PC-3 (cell line): ENCODE measurements at regions not wholly inside any gene's neighbourhood (a gene's known extent, or its start where the extent isn't known, plus 50 kb on each side); places are given as distances from the start of the nearest gene placed in this dataset.
"Not testable (repeated sequence)": the region's sequence is repeated elsewhere in the genome, so short reads cannot be mapped to it uniquely, and the experiment has no call there.

Source experiments
- ATAC-seq: fragments of 200-7000 bp; cut with Tn5 transposase; 2 replicates; pipeline ENCODE4 v1.9.1; 2020; ENCODE audit warnings: mild to moderate bottlenecking, moderate library complexity
- BruUV-seq: library from RNA; stranded (reverse); fragments of 400-500 nt; replicated peaks from 2 replicates; lab custom pipeline; 2021; lab: Mats Ljungman, UMichigan
- CTCF ChIA-PET: fragments of 300-600 bp; sonication (Branson Sonifier 250); formaldehyde crosslinking; loops from one replicate; lab custom pipeline; 2022; ENCODE audit warnings: antibody characterized with exemption; lab: Charles Lee
- POLR2A ChIA-PET: fragments of 300-600 bp; sonication (Branson Sonifier 250); formaldehyde crosslinking; loops from one replicate; lab custom pipeline; 2022; ENCODE audit warnings: antibody characterized with exemption; ENCODE audit not compliant: unreplicated experiment; lab: Charles Lee
- DNase-seq: peaks from one replicate; pipeline ENCODE4 v3.0.0-alpha.2; 2015
- H2AFZ ChIP-seq: fragments of 300-600 bp; sonication (generic); 2 replicates; pipeline ENCODE4 v1.6.0; 2016; ENCODE audit warnings: antibody characterized with exemption, low read length
- H3F3A ChIP-seq: fragments of 300-600 bp; sonication (generic); one replicate; pipeline ENCODE4 v1.6.0; 2017; ENCODE audit warnings: antibody characterized with exemption, low read length, control low read depth, mild to moderate bottlenecking; ENCODE audit not compliant: unreplicated experiment
- H3K27ac ChIP-seq: fragments of 300-600 bp; sonication (generic); 2 replicates; pipeline ENCODE4 v1.5.1; 2016; ENCODE audit warnings: mild to moderate bottlenecking, low read length
- H3K27me3 ChIP-seq: fragments of 300-600 bp; sonication (generic); 2 replicates; pipeline ENCODE4 v1.6.1; 2016; ENCODE audit warnings: low read length, mixed read lengths
- H3K36me3 ChIP-seq: fragments of 300-600 bp; sonication (generic); 2 replicates; pipeline ENCODE4 v1.6.1; 2016; ENCODE audit warnings: low read depth, mixed run types, low read length, mixed read lengths
- H3K4me1 ChIP-seq: fragments of 300-600 bp; sonication (generic); 2 replicates; pipeline ENCODE4 v1.5.1; 2016; ENCODE audit warnings: low read length; ENCODE audit not compliant: insufficient read depth
- H3K4me2 ChIP-seq: fragments of 300-600 bp; sonication (generic); 2 replicates; pipeline ENCODE4 v1.6.0; 2016; ENCODE audit warnings: low read length
- H3K4me3 ChIP-seq: fragments of 300-600 bp; sonication (generic); 2 replicates; pipeline ENCODE4 v1.5.1; 2016; ENCODE audit warnings: mild to moderate bottlenecking, low read length, mixed read lengths
- H3K79me2 ChIP-seq: fragments of 300-600 bp; sonication (generic); 2 replicates; pipeline ENCODE4 v1.6.1; 2017; ENCODE audit warnings: low read length, mixed read lengths
- H3K9ac ChIP-seq: fragments of 300-600 bp; sonication (generic); 2 replicates; pipeline ENCODE4 v1.6.0; 2016; ENCODE audit warnings: mild to moderate bottlenecking, low read length
- H3K9me2 ChIP-seq: fragments of 300-600 bp; sonication (generic); replicated peaks from 2 replicates; pipeline ENCODE4 v1.6.1; 2016; ENCODE audit warnings: mixed run types, low read length, mixed read lengths
- H3K9me3 ChIP-seq: fragments of 300-600 bp; sonication (generic); 2 replicates; pipeline ENCODE4 v1.6.1; 2016; ENCODE audit warnings: low read length, mixed read lengths
- H4K20me1 ChIP-seq: fragments of 300-600 bp; sonication (generic); 2 replicates; pipeline ENCODE4 v1.6.1; 2016; ENCODE audit warnings: low read length, mixed read lengths
- EZH2 ChIP-seq: fragments of 300-600 bp; sonication (generic); IDR thresholded peaks from one replicate; pipeline ENCODE4 v1.6.1; 2017; ENCODE audit warnings: antibody characterized with exemption, mild to moderate bottlenecking, low read length; ENCODE audit not compliant: unreplicated experiment
- EZH2phosphoT487 ChIP-seq: fragments of 300-600 bp; sonication (generic); IDR thresholded peaks from 2 replicates; pipeline ENCODE4 v1.6.1; 2018; ENCODE audit warnings: mild to moderate bottlenecking, antibody characterized with exemption, low read length, borderline replicate concordance
- intact Hi-C: fragments of 100-400 bp; cut with micrococcal nuclease; formaldehyde crosslinking; loops from 2 replicates; pipeline ENCODE4 v1.9.0; 2023
- TF ChIP-seq, protein P1 (sequence below): fragments of 300-600 bp; sonication (generic); conservative IDR thresholded peaks from 2 replicates; pipeline ENCODE4 v1.5.1; 2017; ENCODE audit warnings: antibody characterized with exemption, low read depth, mild to moderate bottlenecking, low read length

GRCh38 chr1:91098299-91098906 is 76.6 kb upstream of the ZNF644 start:
- no peaks in the 10 kb centered on the region for H3F3A ChIP-seq
- no peak for ATAC-seq
- H3K27ac ChIP-seq: no peak overlapping the region
- no peak overlapping the region for H3K4me3 ChIP-seq
- no peaks in the 10 kb centered on the region for H3K9me2 ChIP-seq
- no peaks in the 10 kb centered on the region for H4K20me1 ChIP-seq
- BruUV-seq: no TSS peak
- H3K9me3 ChIP-seq: no peaks in the 10 kb centered on the region
- CTCF ChIA-PET: no interaction called here
- POLR2A ChIA-PET: no interaction called here
- no peak overlapping the region for H3K4me2 ChIP-seq
- H3K4me1 ChIP-seq: peaks cover 9% of the 10 kb centered on the region; the same call in 1 of the 2 replicates
- H3K79me2 ChIP-seq: no peaks in the 10 kb centered on the region
- DNase-seq: peak; percentile 25
- no peak overlapping the region for H2AFZ ChIP-seq
- H3K36me3 ChIP-seq: no peaks in the 10 kb centered on the region
- TF ChIP-seq EZH2phosphoT487 (no peak), EZH2 (no peak)
- TF ChIP-seq, protein P1, sequence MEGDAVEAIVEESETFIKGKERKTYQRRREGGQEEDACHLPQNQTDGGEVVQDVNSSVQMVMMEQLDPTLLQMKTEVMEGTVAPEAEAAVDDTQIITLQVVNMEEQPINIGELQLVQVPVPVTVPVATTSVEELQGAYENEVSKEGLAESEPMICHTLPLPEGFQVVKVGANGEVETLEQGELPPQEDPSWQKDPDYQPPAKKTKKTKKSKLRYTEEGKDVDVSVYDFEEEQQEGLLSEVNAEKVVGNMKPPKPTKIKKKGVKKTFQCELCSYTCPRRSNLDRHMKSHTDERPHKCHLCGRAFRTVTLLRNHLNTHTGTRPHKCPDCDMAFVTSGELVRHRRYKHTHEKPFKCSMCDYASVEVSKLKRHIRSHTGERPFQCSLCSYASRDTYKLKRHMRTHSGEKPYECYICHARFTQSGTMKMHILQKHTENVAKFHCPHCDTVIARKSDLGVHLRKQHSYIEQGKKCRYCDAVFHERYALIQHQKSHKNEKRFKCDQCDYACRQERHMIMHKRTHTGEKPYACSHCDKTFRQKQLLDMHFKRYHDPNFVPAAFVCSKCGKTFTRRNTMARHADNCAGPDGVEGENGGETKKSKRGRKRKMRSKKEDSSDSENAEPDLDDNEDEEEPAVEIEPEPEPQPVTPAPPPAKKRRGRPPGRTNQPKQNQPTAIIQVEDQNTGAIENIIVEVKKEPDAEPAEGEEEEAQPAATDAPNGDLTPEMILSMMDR: no peak
- 0 out of 2 replicates have a peak, but pooled peaks cover 5% of the 10 kb centered on the region for H3K27me3 ChIP-seq
- H3K9ac ChIP-seq: no peak overlapping the region
- intact Hi-C loops: no loop called here

- intact Hi-C loops, POLR2A ChIA-PET, H3K9me3 ChIP-seq, BruUV-seq, DNase-seq, CTCF ChIA-PET, H3K4me3 ChIP-seq, H4K20me1 ChIP-seq, H3K4me2 ChIP-seq, H3F3A ChIP-seq, H3K79me2 ChIP-seq, H2AFZ ChIP-seq, H3K27ac ChIP-seq, H3K9ac ChIP-seq, ATAC-seq, H3K9me2 ChIP-seq, H3K36me3 ChIP-seq, H3K27me3 ChIP-seq: not testable (repeated sequence)
- peaks cover 15% of the 10 kb centered on the region for H3K4me1 ChIP-seq
Measured at GRCh38 chr1:91095321-91095720, 73.5 kb upstream of the ZNF644 start.

DNA sequence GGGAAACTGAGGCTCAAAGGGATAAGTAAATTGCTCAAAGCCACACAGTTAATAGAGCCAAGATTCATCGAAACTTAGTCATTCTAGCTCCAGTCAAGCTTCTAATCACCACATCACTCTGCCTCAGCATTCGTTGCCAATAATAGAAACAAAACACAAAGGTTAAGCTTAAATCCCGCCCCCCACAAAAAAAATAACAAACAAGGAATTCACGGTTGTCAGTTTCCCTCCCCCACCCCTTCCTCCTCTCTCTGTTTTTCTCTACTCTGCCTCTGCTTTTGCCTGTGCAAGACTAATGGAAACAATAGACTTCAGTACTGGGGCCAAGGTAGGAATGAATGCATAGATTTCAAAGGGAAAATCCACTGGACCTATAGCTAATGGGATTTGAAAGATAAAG is 70.7 kb upstream of the ZNF644 start:
- BruUV-seq: no TSS peak

More for the DNA sequence above, 70.7 kb upstream of the ZNF644 start:
- peak overlapping the region; percentile 39 for H3K4me2 ChIP-seq
- TF ChIP-seq EZH2: no peak
- TF ChIP-seq EZH2phosphoT487: no peak
- TF ChIP-seq, protein P1: no peak
- no peaks in the 10 kb centered on the region for H4K20me1 ChIP-seq
- H3K4me1 ChIP-seq: peaks cover 6% of the 10 kb centered on the region
- CTCF ChIA-PET: no interaction called here
- H3F3A ChIP-seq: no peaks in the 10 kb centered on the region
- DNase-seq (peak; percentile 44), ATAC-seq (no peak)
- H3K4me3 ChIP-seq: no peak overlapping the region
- no peaks in the 10 kb centered on the region for H3K36me3 ChIP-seq
- H3K27me3 ChIP-seq: 0 out of 2 replicates have a peak, but pooled peaks cover 5% of the 10 kb centered on the region
- H3K9ac ChIP-seq: no peak overlapping the region
- H3K9me2 ChIP-seq: no peaks in the 10 kb centered on the region
- POLR2A ChIA-PET: no interaction called here
- no peaks in the 10 kb centered on the region for H3K9me3 ChIP-seq
- no peak overlapping the region for H2AFZ ChIP-seq
- no peaks in the 10 kb centered on the region for H3K79me2 ChIP-seq
- H3K27ac ChIP-seq: peak overlapping the region; percentile 42
- intact Hi-C loops: no loop called here
